GM21528 (cell line): ENCODE measurements at regions not wholly inside any gene's neighbourhood (a gene's known extent, or its start where the extent isn't known, plus 50 kb on each side); places are given as distances from the start of the nearest gene placed in this dataset.

Source experiments
- ATAC-seq: cut with Tn5 transposase; IDR thresholded peaks from one replicate; pipeline ENCODE4 v1.9.1; 2021; ENCODE audit warnings: mild to moderate bottlenecking, moderate library complexity; ENCODE audit not compliant: unreplicated experiment, low FRiP score

- ATAC-seq: no peak
Measured at GRCh38 chr9:119853126-119853525, 483.9 kb upstream of the BRINP1 start.

- ATAC-seq: no peak
Measured at GRCh38 chr9:119852390-119852789, 483.2 kb upstream of the BRINP1 start.

- no peak for ATAC-seq
Measured at GRCh38 chr9:119844431-119844830, 475.2 kb upstream of the BRINP1 start.

- ATAC-seq: no peak
Measured at GRCh38 chr9:119841016-119841415, 471.8 kb upstream of the BRINP1 start.

- ATAC-seq: no peak
Measured at GRCh38 chr9:119839888-119840287, 470.7 kb upstream of the BRINP1 start.

- no peak for ATAC-seq
Measured at GRCh38 chr9:119838210-119838609, 469.0 kb upstream of the BRINP1 start.

- no peak for ATAC-seq
Measured at GRCh38 chr9:119836036-119836435, 466.8 kb upstream of the BRINP1 start.

- no peak for ATAC-seq
Measured at GRCh38 chr9:119834064-119834620, 464.9 kb upstream of the BRINP1 start.

GRCh38 chr9:119831309-119831708, 462.1 kb upstream of the BRINP1 start:
- ATAC-seq: no peak

GRCh38 chr9:119829748-119830147, 460.5 kb upstream of the BRINP1 start:
- no peak for ATAC-seq

GRCh38 chr9:119829186-119829585, 460.0 kb upstream of the BRINP1 start:
- no peak for ATAC-seq

GRCh38 chr9:119827526-119827925, 458.3 kb upstream of the BRINP1 start:
- no peak for ATAC-seq

GRCh38 chr9:119827126-119827525, 457.9 kb upstream of the BRINP1 start:
- ATAC-seq: no peak

GRCh38 chr9:119818726-119819435, 449.6 kb upstream of the BRINP1 start:
- ATAC-seq: no peak

GRCh38 chr9:119810645-119811429, 441.6 kb upstream of the BRINP1 start:
- ATAC-seq: no peak

GRCh38 chr9:119803679-119804078, 434.4 kb upstream of the BRINP1 start:
- ATAC-seq: no peak

GRCh38 chr9:119802621-119803020, 433.4 kb upstream of the BRINP1 start:
- ATAC-seq: no peak

- ATAC-seq: no peak
Measured at GRCh38 chr9:119802133-119802532, 432.9 kb upstream of the BRINP1 start.

GRCh38 chr9:119801311-119801710, 432.1 kb upstream of the BRINP1 start:
- no peak for ATAC-seq

- no peak for ATAC-seq
Measured at GRCh38 chr9:119795395-119795794, 426.2 kb upstream of the BRINP1 start.

- ATAC-seq: no peak
Measured at GRCh38 chr9:119794836-119795235, 425.6 kb upstream of the BRINP1 start.

GRCh38 chr9:119793218-119793617, 424.0 kb upstream of the BRINP1 start:
- no peak for ATAC-seq
